Gastrocnemius medialis (tissue), 4 donors: ENCODE measurements at regions not wholly inside any gene's neighbourhood (a gene's known extent, or its start where the extent isn't known, plus 50 kb on each side); places are given as distances from the start of the nearest gene placed in this dataset.

ENCODE experiments used
- ATAC-seq, 2 donors: fragments of 150-250 bp; one replicate each; pipeline ENCODE4 v1.9.1; 2016
- DNase-seq, 2 donors: peaks; one replicate each; pipeline ENCODE4 v3.0.0-alpha.2; 2019
- H3K27ac ChIP-seq, 4 donors: fragments of 200-600 bp; sonication (generic); 1 replicate in 1 of 4; 2 replicates in 3 of 4; pipeline ENCODE4 v1.5.1; 2016 to 2018; ENCODE audit warnings: mild to moderate bottlenecking in 2 of 4, moderate library complexity in 1 of 4
- H3K27me3 ChIP-seq, 3 donors: fragments of 200-600 bp; sonication (generic) in 2 of 3; 1 replicate in 1 of 3; 2 replicates in 2 of 3; pipeline versions ENCODE4 v1.5.1 to v1.6.0; 2016 to 2019; ENCODE audit warnings: mild to moderate bottlenecking in 1 of 3, moderate library complexity in 1 of 3
- H3K36me3 ChIP-seq, 2 donors: fragments of 200-600 bp; sonication (generic) in 1 of 2; one replicate each; pipeline ENCODE4 v1.5.1; 2017 to 2018
- H3K4me1 ChIP-seq, 2 donors: fragments of 200-600 bp; sonication (generic) in 1 of 2; one replicate each; pipeline ENCODE4 v1.5.1; 2016 to 2017; ENCODE audit warnings: mild to moderate bottlenecking in 2 of 2
- H3K4me3 ChIP-seq, 4 donors: fragments of 200-600 bp; sonication (generic) in 3 of 4; 1 replicate in 1 of 4; 2 replicates in 3 of 4; pipeline ENCODE4 v1.5.1; 2016 to 2019; ENCODE audit warnings: mild to moderate bottlenecking in 2 of 4
- H3K9me3 ChIP-seq, 3 donors: fragments of 200-600 bp; sonication (generic) in 2 of 3; 1 replicate in 1 of 3; 2 replicates in 2 of 3; pipeline ENCODE4 v1.5.1; 2016 to 2019
- CTCF ChIP-seq, 5 experiments: fragments of 450-650 bp in 3 of 5; fragments of 200-600 bp in 2 of 5; sonication (generic) in 2 of 5; IDR thresholded peaks in 4 of 5; conservative IDR thresholded peaks in 1 of 5; 1 replicate in 4 of 5; 2 replicates in 1 of 5; pipeline ENCODE4 v1.5.1; 2016 to 2019; ENCODE audit warnings: antibody characterized with exemption in 5 of 5, mild to moderate bottlenecking in 3 of 5, moderate library complexity in 3 of 5
- POLR2A ChIP-seq, 2 donors: fragments of 450-650 bp; IDR thresholded peaks; one replicate each; pipeline ENCODE4 v1.6.1; 2017; ENCODE audit warnings: antibody characterized with exemption in 2 of 2, mild to moderate bottlenecking in 2 of 2, moderate library complexity in 2 of 2
- in situ Hi-C, 4 donors: fragments of 200-750 bp; cut with MboI; loops; one replicate each; pipeline versions ENCODE4 v1.15.0 to v1.8.0; 2017; ENCODE audit warnings: low sequenced_read_pairs in 4 of 4
- intact Hi-C: fragments of 100-400 bp; cut with DNase I; formaldehyde crosslinking; loops from one replicate; pipeline ENCODE4 v1.15.1; 2023; ENCODE audit warnings: low total_unique reads

GRCh38 chr4:95732061-95732460, 107.8 kb upstream of the PDHA2 start:
- ATAC-seq (no peak), DNase-seq (no peak)
- intact Hi-C loops (no loop called here), in situ Hi-C loops (no loop called here)
- Histone ChIP-seq H3K36me3 (no peaks in the 10 kb centered on the region), H3K27ac (no peak overlapping the region), H3K9me3 (no peaks in the 10 kb centered on the region), H3K27me3 (no peaks in the 10 kb centered on the region), H3K4me1 (no peaks in the 10 kb centered on the region), H3K4me3 (no peak overlapping the region)
- TF ChIP-seq CTCF (IDR thresholded peaks at IDR 0.05 in 4 of 5, conservative IDR thresholded peaks at IDR 0.05 in 1 of 5) (no peak), POLR2A (IDR thresholded peaks at IDR 0.05) (no peak)

GRCh38 chr4:95729596-95729995, 110.3 kb upstream of the PDHA2 start:
- in situ Hi-C loops (no loop called here), intact Hi-C loops (no loop called here)
- no peak overlapping the region for H3K27ac ChIP-seq
- no peak for ATAC-seq
- no peaks in the 10 kb centered on the region for H3K9me3 ChIP-seq
- no peaks in the 10 kb centered on the region for H3K4me1 ChIP-seq
- no peak overlapping the region for H3K4me3 ChIP-seq
- H3K27me3 ChIP-seq, result no peaks in the 10 kb centered on the region
- no peak for DNase-seq
- TF ChIP-seq POLR2A (IDR thresholded peaks at IDR 0.05) (no peak), CTCF (IDR thresholded peaks at IDR 0.05 in 4 of 5, conservative IDR thresholded peaks at IDR 0.05 in 1 of 5) (no peak)
- H3K36me3 ChIP-seq, result no peaks in the 10 kb centered on the region

GRCh38 chr4:95728145-95728544, 111.7 kb upstream of the PDHA2 start:
- in situ Hi-C loops (no loop called here), intact Hi-C loops (no loop called here)
- Histone ChIP-seq H3K4me3 (no peak overlapping the region), H3K27ac (no peak overlapping the region), H3K4me1 (no peaks in the 10 kb centered on the region), H3K9me3 (no peaks in the 10 kb centered on the region), H3K36me3 (no peaks in the 10 kb centered on the region), H3K27me3 (no peaks in the 10 kb centered on the region)
- DNase-seq, result peak; percentile 2 to 34
- peak; percentile 65 to 75 for ATAC-seq
- TF ChIP-seq POLR2A (IDR thresholded peaks at IDR 0.05) (no peak), CTCF (IDR thresholded peaks at IDR 0.05 in 4 of 5, conservative IDR thresholded peaks at IDR 0.05 in 1 of 5) (no peak)

- no peak for TF ChIP-seq CTCF (IDR thresholded peaks at IDR 0.05 in 4 of 5, conservative IDR thresholded peaks at IDR 0.05 in 1 of 5)
- TF ChIP-seq POLR2A (IDR thresholded peaks at IDR 0.05), result no peak
- no peak overlapping the region for H3K27ac ChIP-seq
- no peak overlapping the region for H3K4me3 ChIP-seq
- intact Hi-C loops, result no loop called here
- ATAC-seq (no peak), DNase-seq (no peak)
- in situ Hi-C loops, result no loop called here
- no peaks in the 10 kb centered on the region for H3K27me3 ChIP-seq
- no peaks in the 10 kb centered on the region for H3K36me3 ChIP-seq
- no peaks in the 10 kb centered on the region for H3K9me3 ChIP-seq
- no peaks in the 10 kb centered on the region for H3K4me1 ChIP-seq
Measured at GRCh38 chr4:95715830-95716229, 124.1 kb upstream of the PDHA2 start.

GRCh38 chr4:95714571-95714970, 125.3 kb upstream of the PDHA2 start:
- Histone ChIP-seq H3K27ac (no peak overlapping the region), H3K4me1 (no peaks in the 10 kb centered on the region), H3K4me3 (no peak overlapping the region), H3K36me3 (no peaks in the 10 kb centered on the region), H3K27me3 (no peaks in the 10 kb centered on the region), H3K9me3 (no peaks in the 10 kb centered on the region)
- in situ Hi-C loops, result no loop called here
- no peak for TF ChIP-seq CTCF (IDR thresholded peaks at IDR 0.05 in 4 of 5, conservative IDR thresholded peaks at IDR 0.05 in 1 of 5)
- TF ChIP-seq POLR2A (IDR thresholded peaks at IDR 0.05), result no peak
- no peak for DNase-seq
- no peak for ATAC-seq
- intact Hi-C loops, result no loop called here
